ENCODE measurements at regions not wholly inside any gene's neighbourhood (a gene's known extent, or its start where the extent isn't known, plus 50 kb on each side); places are given as distances from the start of the nearest gene placed in this dataset.
"Not testable (repeated sequence)": the region's sequence is repeated elsewhere in the genome, so short reads cannot be mapped to it uniquely, and the experiment has no call there.

GRCh38 chr9:1115370-1115769 lies 65.2 kb downstream of the DMRT2 start:
- DNase-seq (ENCODE audit: low read depth), result no peak

GRCh38 chr9:1117439-1117838 lies 67.3 kb downstream of the DMRT2 start:
- no peak for DNase-seq (ENCODE audit: low read depth)

GRCh38 chr9:1120500-1121165 lies 70.5 kb downstream of the DMRT2 start:
- no peak for DNase-seq (ENCODE audit: low read depth)

DNA sequence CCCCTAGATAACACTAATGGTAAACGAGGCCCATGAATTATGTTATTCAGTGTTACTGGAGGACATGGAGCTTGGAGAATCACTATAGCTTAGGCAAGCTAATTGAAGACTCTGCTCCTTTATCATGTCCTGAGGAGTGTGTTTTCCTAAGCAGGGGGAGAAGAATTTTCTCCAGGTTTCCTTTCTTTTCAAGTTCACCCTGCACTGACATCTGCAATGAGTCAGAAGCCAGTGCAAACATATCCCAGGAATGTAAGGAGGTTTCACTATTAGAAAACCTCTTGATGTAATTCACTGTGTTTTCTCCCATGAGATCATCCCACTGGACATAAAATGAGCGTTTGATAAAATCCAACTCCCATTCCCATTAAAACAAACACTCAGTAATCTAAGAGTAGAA lies 75.6 kb downstream of the DMRT2 start:
- no peak for DNase-seq (ENCODE audit: low read depth)

DNA sequence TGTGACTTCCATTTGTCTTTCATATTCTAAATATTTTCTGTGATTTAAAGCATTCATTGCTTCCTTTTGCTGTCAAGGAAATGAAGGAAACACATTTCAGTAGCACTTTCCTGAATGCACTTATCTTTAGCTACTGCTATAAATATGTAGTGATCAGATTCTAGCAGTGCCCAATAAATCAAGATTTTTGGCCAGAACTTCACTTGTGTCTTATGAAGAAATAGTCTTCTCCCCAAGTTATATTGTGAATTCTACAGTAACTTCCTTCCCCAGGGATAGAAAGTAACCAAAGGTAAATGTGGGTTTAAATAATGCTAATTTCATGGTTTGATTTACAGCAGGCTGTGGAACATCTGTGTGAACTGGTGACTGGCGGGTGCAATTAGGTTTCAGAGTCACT lies 77.9 kb downstream of the DMRT2 start:
- no peak for DNase-seq (ENCODE audit: low read depth)

DNA sequence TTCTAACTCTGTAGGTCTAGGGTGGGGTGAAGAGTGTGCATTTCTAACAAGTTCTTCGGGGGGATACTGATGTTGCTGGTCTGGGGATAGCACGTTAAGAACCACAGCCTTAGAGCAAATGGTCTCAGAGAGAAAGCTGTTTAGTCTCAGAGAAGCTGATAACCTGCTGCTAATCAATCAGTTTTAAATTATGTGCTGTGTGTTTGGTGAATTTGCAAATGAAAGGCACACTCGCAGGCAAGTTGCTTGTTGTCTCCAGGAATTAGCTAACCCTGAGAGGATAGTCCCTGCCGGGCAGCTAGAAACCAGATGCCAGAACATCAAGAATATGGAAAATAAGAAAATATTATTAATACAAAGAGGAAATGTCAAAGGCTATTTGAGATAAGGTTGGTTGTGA lies 79.2 kb downstream of the DMRT2 start:
- no peak for DNase-seq (ENCODE audit: low read depth)

GRCh38 chr9:1140057-1140456 lies 89.9 kb downstream of the DMRT2 start:
- DNase-seq (ENCODE audit: low read depth), result no peak

DNA sequence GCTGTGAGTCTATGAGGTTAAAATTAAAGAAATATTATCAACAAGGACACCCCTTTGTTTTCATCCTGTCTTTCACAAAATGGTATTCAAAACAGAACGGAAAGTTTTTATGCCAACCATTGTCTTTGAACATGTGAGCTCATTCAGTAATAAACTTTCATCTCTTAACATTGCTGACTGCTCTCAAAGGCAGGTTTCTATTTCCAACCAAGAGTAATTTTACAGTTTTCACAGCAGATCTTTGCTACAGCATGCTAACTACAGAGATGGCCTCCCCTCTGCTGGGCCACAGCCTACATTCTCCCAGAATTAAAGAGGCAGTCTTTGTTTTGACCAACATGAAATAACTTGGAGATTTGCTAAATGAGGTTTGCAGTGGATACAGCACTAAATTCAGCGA lies 101.5 kb downstream of the DMRT2 start:
- no peak for DNase-seq (ENCODE audit: low read depth)

DNA sequence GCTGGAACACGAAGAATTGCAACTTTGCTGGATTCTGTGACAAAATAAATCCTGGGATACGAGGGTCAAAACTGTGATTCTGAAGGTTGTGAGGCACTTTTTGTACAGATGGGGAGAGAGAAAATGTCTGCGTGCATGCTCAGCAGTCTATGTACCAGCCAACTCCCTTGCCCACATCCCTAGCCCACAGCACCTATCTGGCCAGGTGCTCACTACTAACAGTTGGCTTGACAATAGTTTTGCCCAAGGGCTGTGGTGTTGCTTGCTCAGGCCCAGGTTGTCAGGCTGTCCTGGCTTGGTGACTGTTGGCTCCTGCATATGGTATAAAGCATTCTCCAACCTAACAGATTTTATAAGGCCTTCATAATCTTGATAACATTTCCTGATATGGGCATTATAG lies 102.0 kb downstream of the DMRT2 start:
- no peak for DNase-seq (ENCODE audit: low read depth)

DNA sequence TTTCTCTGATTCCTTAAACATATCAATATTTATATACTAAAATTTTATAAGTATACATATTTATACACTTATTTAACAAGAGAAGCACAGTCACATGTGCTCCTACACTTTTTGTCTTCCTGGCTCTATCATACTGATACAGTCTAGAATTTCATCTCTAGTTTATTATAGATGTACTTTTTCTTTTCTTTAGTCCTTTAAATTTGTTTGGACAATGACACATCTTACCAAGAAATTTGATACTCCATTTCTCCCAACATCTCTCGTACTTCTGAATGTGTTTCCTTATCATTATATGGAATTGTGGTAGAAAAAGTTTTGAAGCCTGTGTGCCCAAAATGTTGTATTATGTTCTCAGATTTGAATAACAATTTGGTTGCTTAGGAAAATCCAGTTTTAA lies 104.6 kb downstream of the DMRT2 start:
- DNase-seq (ENCODE audit: low read depth), result no peak

DNA sequence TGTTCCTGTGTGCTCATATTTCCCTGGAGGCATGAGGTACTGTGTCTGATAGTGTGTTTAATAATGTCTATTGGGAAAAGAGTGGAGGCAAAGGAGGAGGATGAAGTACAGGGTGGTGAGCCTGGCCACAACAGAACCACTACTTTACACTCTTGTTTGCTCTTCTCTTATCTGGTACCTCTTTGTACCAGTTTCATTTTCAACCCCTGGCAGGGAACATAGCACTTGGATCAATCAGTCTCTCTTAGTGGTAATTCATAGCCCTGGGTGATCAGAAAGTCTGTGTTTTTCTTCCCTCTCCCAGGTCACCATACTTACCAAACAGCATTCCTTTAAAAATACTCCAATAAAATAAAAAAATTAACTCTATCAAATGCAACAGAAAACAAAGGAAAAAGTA lies 105.4 kb downstream of the DMRT2 start:
- no peak for DNase-seq (ENCODE audit: low read depth)

DNA sequence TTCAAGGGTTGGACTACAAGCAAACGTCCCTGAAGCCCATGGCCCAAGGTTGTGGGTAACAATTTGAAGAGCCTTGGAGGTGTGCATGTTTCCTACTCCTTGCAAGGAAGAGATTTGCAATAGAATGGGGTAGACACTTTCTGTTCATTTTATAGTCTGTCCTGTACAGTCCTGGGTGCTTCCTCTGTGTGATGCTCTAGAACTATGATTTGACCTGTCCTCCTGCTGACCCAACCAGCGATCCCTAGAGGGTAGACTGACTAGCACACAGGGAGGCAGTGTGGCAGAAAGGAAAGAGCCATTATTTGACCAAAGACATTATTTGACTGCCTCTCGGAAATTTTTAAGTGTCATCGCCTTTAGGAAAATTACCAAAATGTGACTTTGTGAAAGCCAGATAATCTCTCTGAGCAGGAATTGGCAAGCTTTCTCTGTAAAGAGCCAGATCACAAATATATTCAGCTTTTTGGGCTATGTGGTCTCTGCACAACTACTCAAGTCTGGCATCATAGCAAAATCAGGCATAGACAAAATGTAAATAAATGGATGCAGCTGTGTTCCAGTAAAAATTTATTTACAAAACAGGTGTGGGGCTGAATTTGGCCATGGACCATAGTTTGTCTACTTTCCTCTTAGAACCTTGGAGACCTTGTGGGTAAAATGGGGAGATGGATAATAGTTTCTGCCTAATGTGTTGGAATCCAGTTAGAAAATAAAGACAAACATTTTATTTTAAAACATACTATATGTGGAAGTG lies 106.8 kb downstream of the DMRT2 start:
- no peak for DNase-seq (ENCODE audit: low read depth)

GRCh38 chr9:1157836-1158235 lies 107.7 kb downstream of the DMRT2 start:
- no peak for DNase-seq (ENCODE audit: low read depth)

DNA sequence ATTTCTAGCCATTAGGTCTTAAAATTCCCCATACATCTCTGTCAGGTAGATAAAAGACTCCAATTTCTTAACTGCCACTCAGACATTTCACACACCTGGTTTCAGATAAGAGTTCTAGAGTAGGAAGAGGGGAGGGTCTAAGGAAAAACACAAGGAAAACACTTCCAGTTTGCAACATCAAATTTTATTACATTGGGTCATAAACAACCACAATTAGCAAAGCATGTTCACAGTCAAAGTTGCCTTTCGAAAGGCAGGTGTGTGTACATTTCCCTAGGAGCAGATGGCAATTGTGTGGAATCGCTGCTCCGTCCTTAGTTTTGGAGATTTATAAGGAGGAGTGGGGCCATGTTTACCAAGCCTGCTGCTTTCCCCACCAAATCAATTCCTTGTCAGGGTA lies 120.8 kb downstream of the DMRT2 start:
- DNase-seq (ENCODE audit: low read depth), result no peak

GRCh38 chr9:1171546-1171945 lies 121.4 kb downstream of the DMRT2 start:
- DNase-seq (ENCODE audit: low read depth), result no peak

GRCh38 chr9:1173211-1173610 lies 123.1 kb downstream of the DMRT2 start:
- no peak for DNase-seq (ENCODE audit: low read depth)

DNA sequence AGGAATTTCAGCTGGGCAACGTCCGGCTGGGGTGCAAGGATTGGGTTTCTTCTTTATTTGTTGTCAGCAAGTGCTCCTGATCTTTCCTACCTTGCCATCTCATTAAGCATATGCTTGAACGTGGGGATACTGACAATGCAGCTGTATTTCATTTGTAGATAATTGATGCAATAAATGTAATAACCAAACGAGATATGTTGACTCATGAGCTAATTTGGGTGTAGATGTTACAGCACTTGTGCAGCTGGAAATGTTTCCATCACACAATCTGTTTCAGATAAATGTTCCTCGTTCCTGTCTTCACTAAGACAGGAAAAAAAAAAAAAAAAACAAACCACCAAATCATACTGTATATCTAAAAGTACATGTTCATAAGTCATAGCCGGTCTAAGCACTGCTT lies 123.8 kb downstream of the DMRT2 start:
- no peak for DNase-seq (ENCODE audit: low read depth)

DNA sequence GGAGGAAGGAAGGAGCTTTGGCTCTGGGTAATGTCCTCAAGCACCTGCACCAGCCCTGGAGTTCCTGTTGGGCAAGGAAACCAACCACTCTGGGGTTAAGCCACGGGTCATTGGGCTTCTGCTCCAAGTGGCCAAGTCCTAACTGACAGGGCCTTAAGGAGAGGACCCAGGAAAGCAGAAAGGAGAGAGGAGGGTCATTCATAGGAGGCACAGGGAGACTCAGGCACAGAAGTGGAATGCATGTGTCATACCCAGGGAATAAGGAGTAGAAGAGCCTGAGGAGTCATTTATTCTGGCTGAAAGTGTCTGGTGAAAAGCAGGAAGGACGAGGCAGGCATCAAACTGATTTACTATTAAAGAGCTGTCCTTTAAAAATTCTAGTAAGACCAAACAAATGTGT lies 129.2 kb downstream of the DMRT2 start:
- no peak for DNase-seq (ENCODE audit: low read depth)

GRCh38 chr9:1184146-1184545 lies 134.0 kb downstream of the DMRT2 start:
- DNase-seq (ENCODE audit: low read depth), result no peak

- DNase-seq (ENCODE audit: low read depth), result not testable (repeated sequence)
Observed at GRCh38 chr9:1187137-1187536, 137.0 kb downstream of the DMRT2 start.

DNA sequence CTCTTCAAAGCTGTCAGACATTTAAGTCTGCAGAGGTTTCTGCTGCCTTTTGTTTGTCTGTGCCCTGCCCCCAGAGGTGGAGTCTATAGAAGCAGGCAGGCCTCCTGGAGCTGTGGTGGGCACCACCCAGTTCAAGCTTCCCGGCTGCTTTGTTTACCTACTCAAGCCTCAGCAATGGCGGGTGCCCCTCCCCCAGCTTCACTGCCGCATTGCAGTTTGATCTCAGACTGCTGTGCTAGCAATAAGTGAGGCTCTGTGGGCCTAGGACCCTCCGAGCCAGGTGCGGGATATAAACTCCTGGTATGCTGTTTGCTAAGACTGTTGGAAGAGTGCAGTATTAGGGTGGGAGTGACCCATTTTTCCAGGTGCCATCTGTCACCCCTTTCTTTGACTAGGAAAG lies 145.5 kb downstream of the DMRT2 start:
- DNase-seq (ENCODE audit: low read depth), result not testable (repeated sequence)

- DNase-seq (ENCODE audit: low read depth), result no peak
Observed at GRCh38 chr9:1198085-1198484, 147.9 kb downstream of the DMRT2 start.

- DNase-seq (ENCODE audit: low read depth), result no peak
Observed at GRCh38 chr9:1200847-1201251, 150.7 kb downstream of the DMRT2 start.

DNA sequence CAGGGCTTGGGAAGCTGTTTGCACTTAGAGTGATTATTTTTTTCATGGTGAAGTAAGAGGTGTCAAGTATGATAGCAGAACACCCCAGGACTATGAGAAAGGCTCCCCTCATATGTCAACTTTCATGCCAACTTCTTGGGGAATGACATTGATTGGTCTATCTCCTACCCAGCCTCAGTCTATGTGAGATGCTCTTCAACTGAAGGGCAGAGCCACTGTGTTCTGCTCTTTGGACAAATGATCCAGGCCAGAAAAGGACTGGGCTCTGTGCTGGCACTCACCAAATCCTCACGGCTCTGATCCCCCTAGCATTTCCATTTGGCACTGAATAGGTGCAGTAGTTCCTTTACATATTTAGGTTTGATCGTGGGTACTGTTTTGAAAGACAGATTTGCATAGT lies 151.1 kb downstream of the DMRT2 start:
- DNase-seq (ENCODE audit: low read depth), result no peak
